Upper lobe of right lung (tissue), 1 donor: ENCODE measurements at regions not wholly inside any gene's neighbourhood (a gene's known extent, or its start where the extent isn't known, plus 50 kb on each side); places are given as distances from the start of the nearest gene placed in this dataset.

Source experiments
- ATAC-seq: fragments of 200-7000 bp; cut with Tn5 transposase; one replicate; pipeline ENCODE4 v1.9.1; 2020; ENCODE audit warnings: mild to moderate bottlenecking, moderate library complexity
- DNase-seq: peaks from one replicate; pipeline ENCODE4 v3.0.0-alpha.2; 2020
- H3K27ac ChIP-seq: fragments of 200-600 bp; one replicate; pipeline ENCODE4 v1.8.0; 2022
- H3K27me3 ChIP-seq: fragments of 200-600 bp; one replicate; pipeline ENCODE4 v1.8.0; 2022; ENCODE audit warnings: mild to moderate bottlenecking
- H3K36me3 ChIP-seq: fragments of 200-600 bp; one replicate; pipeline ENCODE4 v1.8.0; 2022
- H3K4me1 ChIP-seq: fragments of 200-600 bp; one replicate; pipeline ENCODE4 v1.8.0; 2022
- H3K4me3 ChIP-seq: fragments of 200-600 bp; one replicate; pipeline ENCODE4 v1.8.0; 2022; ENCODE audit warnings: mild to moderate bottlenecking
- H3K9me3 ChIP-seq: fragments of 200-600 bp; one replicate; pipeline ENCODE4 v1.8.0; 2022
- CTCF ChIP-seq: fragments of 200-600 bp; IDR thresholded peaks from one replicate; pipeline ENCODE4 v1.8.0; 2022; ENCODE audit warnings: antibody characterized with exemption
- intact Hi-C: fragments of 100-400 bp; cut with DNase I; formaldehyde crosslinking; loops from one replicate; pipeline ENCODE4 v1.11.0; 2022
- donor health status: DM: no; HTN: yes; CAD: no; lungs with severe emphysema.

DNA sequence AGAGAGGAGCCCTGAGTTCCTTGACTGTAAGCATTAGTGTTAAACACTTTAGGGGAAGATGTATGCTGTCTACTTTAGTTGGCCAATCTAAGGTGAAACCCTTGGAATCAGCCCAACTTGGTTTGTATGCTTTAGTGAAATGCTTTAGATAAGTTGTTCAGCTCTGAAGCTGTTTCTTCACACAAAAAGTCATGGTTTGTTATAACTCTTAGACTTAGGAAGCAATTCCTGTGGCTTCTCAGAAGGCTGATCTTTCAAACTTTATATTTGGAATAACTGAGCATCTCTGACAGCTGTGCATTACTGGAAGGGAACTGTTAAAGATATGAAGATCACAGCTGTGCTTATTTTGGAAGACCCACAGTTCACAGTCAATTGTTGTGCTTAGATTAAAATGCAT lies 714.1 kb downstream of the FAT4 start:
- TF ChIP-seq CTCF = no peak
- Histone ChIP-seq H3K4me3 (no peak overlapping the region), H3K36me3 (no peaks in the 10 kb centered on the region), H3K27me3 (no peaks in the 10 kb centered on the region), H3K4me1 (peaks cover 2% of the 10 kb centered on the region), H3K27ac (no peak overlapping the region), H3K9me3 (no peaks in the 10 kb centered on the region)
- DNase-seq = no peak
- no peak for ATAC-seq
- intact Hi-C loops = no loop called here

DNA sequence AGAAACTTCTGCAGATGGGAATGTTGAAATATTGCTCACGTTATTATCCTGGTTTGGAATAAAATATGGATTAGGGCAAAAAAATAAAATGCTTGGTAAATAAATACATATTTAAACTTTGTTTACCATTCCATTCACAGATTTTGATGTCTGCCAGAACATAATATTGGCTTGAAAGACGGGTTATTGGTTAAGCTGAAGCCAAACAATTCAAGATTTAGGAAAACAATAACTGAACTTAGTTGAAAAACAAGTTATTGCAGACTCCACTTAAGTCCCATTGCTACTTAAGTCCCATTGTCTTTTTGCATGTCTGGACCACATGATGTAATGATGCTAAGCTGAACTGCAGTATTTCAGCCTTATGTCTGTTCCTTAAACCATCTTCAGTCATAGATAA lies 722.5 kb downstream of the FAT4 start:
- Histone ChIP-seq H3K4me3 (no peak overlapping the region), H3K36me3 (no peaks in the 10 kb centered on the region), H3K27me3 (no peaks in the 10 kb centered on the region), H3K9me3 (no peaks in the 10 kb centered on the region), H3K4me1 (peaks cover 4% of the 10 kb centered on the region), H3K27ac (no peak overlapping the region)
- DNase-seq = no peak
- TF ChIP-seq CTCF = no peak
- intact Hi-C loops = no loop called here
- ATAC-seq = no peak

DNA sequence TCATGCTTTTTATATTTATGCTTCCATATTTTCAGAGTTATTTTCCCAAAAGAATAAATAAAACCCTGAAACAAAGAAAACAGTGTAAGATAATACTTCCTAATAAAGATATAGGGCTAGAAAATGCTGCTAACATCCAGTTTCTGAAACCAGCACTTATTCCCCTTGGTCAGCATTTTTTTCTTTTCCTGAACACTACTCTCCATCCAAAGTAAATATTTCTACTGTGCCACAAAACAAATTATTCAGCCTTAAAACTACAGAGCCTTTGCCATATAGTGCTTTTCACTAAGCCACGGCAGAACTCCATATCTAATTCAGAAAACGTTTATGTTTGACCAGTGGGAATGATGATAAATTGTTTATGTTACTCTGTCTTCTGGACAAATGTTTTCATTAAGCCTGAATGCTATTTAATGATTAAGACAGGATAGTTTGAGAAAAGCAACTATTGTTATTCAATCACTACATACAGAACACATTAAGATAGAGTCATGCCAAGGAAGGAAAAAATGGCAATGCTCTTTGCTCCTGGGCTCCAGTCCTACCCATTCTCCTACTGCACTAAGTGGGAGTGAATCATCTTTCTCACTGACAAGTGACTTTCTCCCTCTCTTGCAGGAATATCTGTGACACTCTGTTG lies 723.9 kb downstream of the FAT4 start:
- DNase-seq (no peak), ATAC-seq (no peak)
- H3K27ac ChIP-seq = no peak overlapping the region
- no peaks in the 10 kb centered on the region for H3K27me3 ChIP-seq
- intact Hi-C loops = no loop called here
- no peak overlapping the region for H3K4me3 ChIP-seq
- no peaks in the 10 kb centered on the region for H3K9me3 ChIP-seq
- no peak for TF ChIP-seq CTCF
- no peaks in the 10 kb centered on the region for H3K36me3 ChIP-seq
- H3K4me1 ChIP-seq = peaks cover 4% of the 10 kb centered on the region

GRCh38 chr4:126046081-126046614 lies 731.4 kb downstream of the FAT4 start:
- no peak for TF ChIP-seq CTCF
- Histone ChIP-seq H3K27ac (no peak overlapping the region), H3K4me1 (no peaks in the 10 kb centered on the region), H3K4me3 (no peak overlapping the region), H3K9me3 (no peaks in the 10 kb centered on the region), H3K27me3 (no peaks in the 10 kb centered on the region), H3K36me3 (no peaks in the 10 kb centered on the region)
- intact Hi-C loops = no loop called here
- ATAC-seq (no peak), DNase-seq (no peak)

DNA sequence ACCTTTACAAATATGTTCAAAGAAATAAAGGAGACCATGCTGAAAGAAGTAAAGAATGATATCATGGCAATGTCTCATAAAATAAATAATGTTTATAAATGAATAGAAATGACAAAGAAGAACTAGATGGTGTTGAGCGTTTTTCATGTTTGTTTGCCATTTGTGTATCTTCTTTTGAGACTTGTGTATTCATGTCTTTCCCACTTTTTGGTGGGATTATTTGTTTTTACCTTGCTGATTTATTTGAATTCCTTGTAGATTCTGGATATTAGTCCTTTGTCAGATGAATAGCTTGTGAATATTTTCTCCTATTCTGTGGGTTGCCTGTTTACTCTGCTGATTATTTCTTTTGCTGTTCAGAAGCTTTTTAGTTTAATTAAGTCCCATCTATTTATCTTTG lies 732.4 kb downstream of the FAT4 start:
- H3K27me3 ChIP-seq = no peaks in the 10 kb centered on the region
- DNase-seq (no peak), ATAC-seq (no peak)
- no peaks in the 10 kb centered on the region for H3K4me1 ChIP-seq
- no peaks in the 10 kb centered on the region for H3K9me3 ChIP-seq
- H3K27ac ChIP-seq = no peak overlapping the region
- no peaks in the 10 kb centered on the region for H3K36me3 ChIP-seq
- intact Hi-C loops = no loop called here
- no peak overlapping the region for H3K4me3 ChIP-seq
- TF ChIP-seq CTCF = no peak
